ENCODE measurements at regions not wholly inside any gene's neighbourhood (a gene's known extent, or its start where the extent isn't known, plus 50 kb on each side); places are given as distances from the start of the nearest gene placed in this dataset.
A peak's percentile ranks its signal among the peaks of the same experiment; 100 is the strongest.

DNA sequence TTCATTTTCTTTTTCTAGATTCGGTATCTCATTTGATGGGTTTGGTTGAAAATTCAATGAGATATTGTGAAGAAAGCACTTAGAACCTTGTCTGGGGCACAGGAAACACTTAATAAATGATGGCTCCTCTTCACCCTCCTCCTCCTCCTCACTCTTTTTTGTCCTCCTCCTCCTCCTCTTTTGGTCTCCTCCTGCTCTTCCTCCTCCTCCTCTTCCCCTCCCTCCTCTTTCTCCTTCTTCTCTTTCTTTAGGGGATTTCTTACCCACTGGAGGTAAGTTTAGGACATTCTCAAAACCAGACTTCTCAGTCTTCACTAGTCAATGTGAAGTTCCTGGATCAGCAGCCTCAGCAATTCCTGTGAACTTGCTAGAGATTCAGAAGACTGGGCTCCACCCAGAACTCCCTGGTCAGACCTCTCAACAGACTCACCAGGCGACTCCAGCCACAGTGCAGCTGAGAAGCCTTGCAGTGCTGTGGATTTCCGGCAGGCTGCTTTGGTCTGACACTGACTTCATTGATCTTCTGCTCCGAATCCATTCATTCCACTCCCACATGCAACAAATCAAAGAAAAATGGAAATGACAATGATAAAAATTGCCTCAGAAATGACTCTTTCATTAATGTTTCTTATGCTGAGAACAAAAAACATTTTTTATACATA is 368.6 kb upstream of the B3GAT1 start:
- peak overlapping the region in 1 of 3 experiments; percentile 62; a peak in 1 of 7 replicates for H3K27ac Mint-ChIP-seq

More for the DNA sequence above, 368.6 kb upstream of the B3GAT1 start:
- Histone ChIP-seq H4K5ac (ENCODE audit: insufficient read length, low read depth, low read length) (no peak overlapping the region), H2BK12ac (ENCODE audit: insufficient read length, low read depth, low read length) (no peak overlapping the region), H3K79me2 (ENCODE audit: insufficient read depth, low read length) (no peaks in the 10 kb centered on the region), H2BK20ac (ENCODE audit: low read depth, low read length, poor library complexity, severe bottlenecking) (no peak overlapping the region), H2AK5ac (ENCODE audit: insufficient read length, low read length) (no peak overlapping the region), H4K8ac (replicated peaks; ENCODE audit: insufficient read length, low read depth, low read length) (no peak overlapping the region), H2BK120ac (ENCODE audit: low read depth, low read length, poor library complexity, severe bottlenecking) (no peak overlapping the region), H3K56ac (ENCODE audit: insufficient read length, low read depth, low read length) (no peak overlapping the region), H3K14ac (ENCODE audit: insufficient read depth, low read length) (no peak overlapping the region), H3K23ac (ENCODE audit: insufficient read length, low read depth, low read length) (no peak overlapping the region), H2BK15ac (ENCODE audit: low read depth, low read length) (no peak overlapping the region), H3K23me2 (ENCODE audit: insufficient read length, low read depth, low read length, poor library complexity, severe bottlenecking) (no peaks in the 10 kb centered on the region), H3K9me3 (ENCODE audit: control insufficient read depth, low read depth, low read length) (no peaks in the 10 kb centered on the region), H3K18ac (ENCODE audit: insufficient read length, low read depth, low read length) (no peak overlapping the region), H3K27me3 (ENCODE audit: insufficient read depth, low read length) (no peaks in the 10 kb centered on the region; the same call in 1 of the 2 replicates), H3T11ph (ENCODE audit: low read length) (no peak overlapping the region), H3K4ac (ENCODE audit: low read depth, low read length) (no peak overlapping the region), H2BK5ac (ENCODE audit: insufficient read length, low read length) (no peak overlapping the region), H4K20me1 (ENCODE audit: control insufficient read depth, insufficient read depth, insufficient read length) (no peaks in the 10 kb centered on the region), H3K79me1 (ENCODE audit: insufficient read depth, low read depth, low read length, poor library complexity, severe bottlenecking) (no peaks in the 10 kb centered on the region), H3K4me1 (ENCODE audit: insufficient read depth, low read length) (no peaks in the 10 kb centered on the region), H3K9ac (ENCODE audit: extremely low read depth, insufficient read length, low read length) (no peak overlapping the region), H2AFZ (ENCODE audit: low read length) (no peak overlapping the region), H3K27ac (ENCODE audit: insufficient read length, low read depth, low read length) (no peak overlapping the region), H4K91ac (ENCODE audit: insufficient read length, low read depth, low read length) (no peak overlapping the region), H3K4me2 (ENCODE audit: insufficient read depth, insufficient read length, low read length) (no peak overlapping the region)
- no peaks in the 10 kb centered on the region for H3K9me3 Mint-ChIP-seq
- DNase-seq = no peak
- TF ChIP-seq, protein P1, sequence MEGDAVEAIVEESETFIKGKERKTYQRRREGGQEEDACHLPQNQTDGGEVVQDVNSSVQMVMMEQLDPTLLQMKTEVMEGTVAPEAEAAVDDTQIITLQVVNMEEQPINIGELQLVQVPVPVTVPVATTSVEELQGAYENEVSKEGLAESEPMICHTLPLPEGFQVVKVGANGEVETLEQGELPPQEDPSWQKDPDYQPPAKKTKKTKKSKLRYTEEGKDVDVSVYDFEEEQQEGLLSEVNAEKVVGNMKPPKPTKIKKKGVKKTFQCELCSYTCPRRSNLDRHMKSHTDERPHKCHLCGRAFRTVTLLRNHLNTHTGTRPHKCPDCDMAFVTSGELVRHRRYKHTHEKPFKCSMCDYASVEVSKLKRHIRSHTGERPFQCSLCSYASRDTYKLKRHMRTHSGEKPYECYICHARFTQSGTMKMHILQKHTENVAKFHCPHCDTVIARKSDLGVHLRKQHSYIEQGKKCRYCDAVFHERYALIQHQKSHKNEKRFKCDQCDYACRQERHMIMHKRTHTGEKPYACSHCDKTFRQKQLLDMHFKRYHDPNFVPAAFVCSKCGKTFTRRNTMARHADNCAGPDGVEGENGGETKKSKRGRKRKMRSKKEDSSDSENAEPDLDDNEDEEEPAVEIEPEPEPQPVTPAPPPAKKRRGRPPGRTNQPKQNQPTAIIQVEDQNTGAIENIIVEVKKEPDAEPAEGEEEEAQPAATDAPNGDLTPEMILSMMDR (conservative IDR thresholded peaks at IDR 0.05) = no peak
- no CpG with 5 or more reads among the region's 4 CpGs for WGBS (ENCODE audit: extremely low coverage, insufficient read length, low lambda C conversion rate)
- no peaks in the 10 kb centered on the region for H3K4me1 Mint-ChIP-seq
- H3K27me3 Mint-ChIP-seq (ENCODE audit: low read depth) = peaks cover 29% of the 10 kb centered on the region
- no peaks in the 10 kb centered on the region for H3K36me3 Mint-ChIP-seq (ENCODE audit: insufficient read depth in 1 of 3, low read depth in 3 of 3)
- H3K4me3 Mint-ChIP-seq = no peak overlapping the region
